HCEC 1CT (cell line): ENCODE measurements at regions not wholly inside any gene's neighbourhood (a gene's known extent, or its start where the extent isn't known, plus 50 kb on each side); places are given as distances from the start of the nearest gene placed in this dataset.
"Not testable (repeated sequence)": the region's sequence is repeated elsewhere in the genome, so short reads cannot be mapped to it uniquely, and the experiment has no call there.

Source experiments
- DNase-seq: peaks from one replicate; pipeline ENCODE4 v3.0.0-alpha.2; 2017

DNA sequence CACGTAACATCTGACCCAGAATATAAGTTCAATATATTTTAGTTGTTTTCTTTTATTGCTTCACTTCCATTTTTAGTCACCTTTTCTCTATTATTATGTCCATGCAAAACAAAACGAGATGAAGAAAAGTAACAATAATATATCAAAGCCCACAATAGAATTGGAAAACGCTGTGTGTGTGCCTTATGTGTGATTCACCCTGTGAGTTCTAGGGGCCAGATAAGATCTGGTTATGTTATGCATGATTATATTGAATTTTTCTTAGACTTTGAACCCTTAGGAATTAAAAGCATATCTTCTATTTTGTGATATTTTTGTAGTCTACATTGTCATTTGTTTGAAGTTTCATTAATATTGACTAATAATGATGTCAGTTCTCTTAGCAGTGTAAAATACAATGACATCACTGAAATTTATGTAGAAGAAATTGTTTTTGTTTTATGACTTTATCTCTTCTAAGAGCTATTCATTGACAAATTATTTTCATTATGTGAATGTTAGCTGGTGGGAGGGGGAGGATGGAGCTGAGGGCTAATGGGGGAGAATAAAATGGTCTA is 243.6 kb downstream of the TFAP2B start:
- no peak for DNase-seq

- no peak for DNase-seq
Observed at GRCh38 chr6:51077821-51078518, 259.3 kb downstream of the TFAP2B start.

GRCh38 chr6:51090343-51090742 is 271.7 kb downstream of the TFAP2B start:
- DNase-seq = no peak

- no peak for DNase-seq
Observed at GRCh38 chr6:51093871-51094270, 275.2 kb downstream of the TFAP2B start.

- no peak for DNase-seq
Observed at GRCh38 chr6:51094271-51094670, 275.6 kb downstream of the TFAP2B start.

DNA sequence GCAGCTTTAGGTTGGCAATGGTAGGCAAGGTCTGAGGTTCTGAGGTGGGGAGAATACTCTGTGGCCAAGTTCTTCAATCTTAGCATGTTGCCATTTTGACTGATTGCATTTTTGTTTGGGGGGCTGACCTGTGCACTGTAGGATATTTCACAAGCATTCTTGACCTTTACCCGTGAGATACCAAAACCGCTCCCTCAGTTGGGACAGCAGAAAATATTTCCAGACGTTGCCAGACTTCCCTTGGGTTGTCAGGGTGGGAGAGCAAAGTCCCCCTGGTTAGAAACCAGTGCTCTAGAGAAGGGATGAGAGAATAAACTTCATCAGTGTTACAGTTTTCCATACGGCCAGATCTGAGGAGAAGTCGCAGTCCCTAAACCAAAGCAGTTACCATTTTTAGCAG is 279.6 kb downstream of the TFAP2B start:
- DNase-seq = no peak

GRCh38 chr6:51098791-51099190 is 280.1 kb downstream of the TFAP2B start:
- DNase-seq = no peak

DNA sequence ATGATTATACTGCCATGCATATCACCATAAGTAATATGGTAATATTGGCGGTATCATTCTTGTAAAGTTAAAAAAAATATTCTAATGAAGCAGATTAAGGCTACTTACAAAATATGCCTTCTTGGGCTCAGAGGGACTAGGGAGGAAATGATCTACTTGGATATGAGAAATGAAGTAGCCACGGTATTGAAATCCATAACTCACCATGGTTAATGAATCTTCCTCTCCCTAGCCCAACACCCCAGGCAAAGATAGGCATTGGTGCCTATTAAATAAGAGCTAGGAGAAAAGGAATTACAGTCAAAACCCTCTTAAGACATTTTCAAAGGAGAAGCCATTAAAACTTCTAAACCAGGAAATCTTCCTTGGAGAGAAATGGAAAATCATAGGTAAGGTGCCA is 280.5 kb downstream of the TFAP2B start:
- no peak for DNase-seq

DNA sequence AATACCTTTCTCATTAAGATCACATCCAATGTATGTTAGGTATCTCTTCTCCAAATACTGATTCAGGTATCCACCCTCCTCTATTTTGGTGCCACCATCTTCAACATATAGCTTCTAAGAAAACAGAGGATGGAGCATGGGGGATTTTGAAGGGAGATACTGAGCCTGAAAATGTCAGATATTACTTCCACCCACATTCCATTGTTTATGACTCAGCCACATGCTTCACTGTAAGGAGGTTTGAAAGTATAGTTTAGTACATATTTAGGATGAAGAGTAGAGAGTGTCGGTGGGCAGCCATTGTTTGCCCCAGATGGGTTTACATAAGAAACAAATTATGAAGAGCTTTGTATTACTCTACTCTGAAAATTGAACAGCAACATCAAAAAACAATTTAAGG is 286.7 kb downstream of the TFAP2B start:
- DNase-seq = no peak

DNA sequence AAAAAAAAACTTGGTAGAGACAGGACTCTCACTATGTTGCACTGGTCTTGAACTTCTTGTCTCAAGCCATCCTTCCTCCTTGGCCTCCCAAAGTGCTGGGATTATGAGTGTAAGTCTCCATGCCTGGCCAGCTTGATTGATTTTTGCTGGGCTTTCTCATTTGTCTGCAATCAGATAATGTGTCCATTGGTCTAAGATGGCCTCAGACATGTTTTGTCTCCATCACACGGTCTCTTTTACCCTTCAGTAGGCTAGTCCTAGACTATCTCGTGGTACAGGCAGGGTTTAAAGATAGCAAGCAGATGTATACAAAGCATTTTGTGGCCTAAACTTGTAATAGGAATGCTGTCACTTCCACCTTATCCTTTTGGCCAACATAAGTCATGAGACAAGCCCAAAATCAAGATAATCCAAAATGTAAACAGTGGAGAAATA is 289.1 kb downstream of the TFAP2B start:
- no peak for DNase-seq

- DNase-seq = no peak
Observed at GRCh38 chr6:51108563-51109234, 290.0 kb downstream of the TFAP2B start.

GRCh38 chr6:51112731-51113130 is 294.1 kb downstream of the TFAP2B start:
- DNase-seq = no peak

- DNase-seq = no peak
Observed at GRCh38 chr6:51116723-51117122, 298.1 kb downstream of the TFAP2B start.

GRCh38 chr6:51118792-51119191 is 300.1 kb downstream of the TFAP2B start:
- no peak for DNase-seq

GRCh38 chr6:51120016-51120415 is 301.3 kb downstream of the TFAP2B start:
- no peak for DNase-seq

GRCh38 chr6:51121380-51121976 is 302.8 kb downstream of the TFAP2B start:
- DNase-seq = not testable (repeated sequence)

DNA sequence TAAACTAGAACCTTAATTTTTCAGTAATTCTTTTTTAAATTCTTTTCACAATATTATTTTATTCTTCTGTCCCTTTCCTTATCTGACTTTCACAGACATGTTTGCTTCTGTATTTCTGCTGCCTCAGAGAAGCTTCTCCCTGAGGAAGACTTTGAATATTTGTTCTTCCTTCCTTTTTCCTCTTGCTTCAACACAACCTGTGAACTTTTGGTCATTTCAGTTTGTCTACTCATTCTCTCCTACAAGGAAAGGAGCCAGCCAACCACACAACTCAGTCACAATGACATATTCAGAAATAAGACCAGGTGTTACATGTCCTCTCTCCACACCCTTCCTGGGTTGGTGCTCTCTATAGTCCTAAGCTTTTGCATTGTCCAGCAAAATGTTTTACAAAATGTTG is 310.4 kb downstream of the TFAP2B start:
- no peak for DNase-seq

DNA sequence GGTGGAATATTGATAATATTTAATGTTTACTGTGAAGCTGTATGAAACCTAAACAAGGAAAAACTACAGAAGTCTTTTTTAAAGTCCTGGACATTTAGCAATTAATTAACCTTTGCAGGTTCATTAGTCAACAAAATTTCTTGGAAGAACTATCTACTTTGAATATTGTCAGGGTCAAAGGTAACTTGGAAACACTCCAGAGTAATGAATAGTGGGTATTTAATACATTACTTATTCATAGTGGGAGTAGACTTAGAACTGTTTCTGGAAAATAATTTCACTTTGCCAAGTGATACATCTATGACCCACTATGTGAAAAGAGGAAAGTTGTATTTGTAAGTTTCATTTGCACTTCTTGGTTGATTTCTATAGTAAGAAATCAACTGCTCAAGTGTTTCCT is 319.1 kb downstream of the TFAP2B start:
- no peak for DNase-seq

- DNase-seq = no peak
Observed at GRCh38 chr6:51139950-51140385, 321.3 kb downstream of the TFAP2B start.

DNA sequence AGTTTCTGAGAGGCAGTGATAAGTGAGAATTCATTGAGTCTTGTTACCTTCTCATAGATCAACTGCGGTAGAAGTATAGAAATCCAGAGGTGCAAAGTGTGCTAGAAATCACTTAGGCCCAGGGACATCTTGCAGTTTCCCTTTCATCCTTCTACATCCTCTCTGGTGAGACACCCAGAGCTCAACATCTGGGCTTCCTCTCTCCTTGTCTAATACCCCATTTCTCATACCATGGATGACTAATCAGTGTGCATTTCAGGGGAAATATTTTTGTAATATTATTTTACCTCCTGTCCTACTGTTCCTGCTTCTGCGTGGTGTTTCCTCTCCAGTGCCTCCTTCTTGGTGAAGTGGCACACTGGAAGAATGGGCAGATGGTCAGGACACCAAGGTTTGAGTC is 322.4 kb downstream of the TFAP2B start:
- DNase-seq = no peak

GRCh38 chr6:51147756-51148155 is 329.1 kb downstream of the TFAP2B start:
- no peak for DNase-seq

DNA sequence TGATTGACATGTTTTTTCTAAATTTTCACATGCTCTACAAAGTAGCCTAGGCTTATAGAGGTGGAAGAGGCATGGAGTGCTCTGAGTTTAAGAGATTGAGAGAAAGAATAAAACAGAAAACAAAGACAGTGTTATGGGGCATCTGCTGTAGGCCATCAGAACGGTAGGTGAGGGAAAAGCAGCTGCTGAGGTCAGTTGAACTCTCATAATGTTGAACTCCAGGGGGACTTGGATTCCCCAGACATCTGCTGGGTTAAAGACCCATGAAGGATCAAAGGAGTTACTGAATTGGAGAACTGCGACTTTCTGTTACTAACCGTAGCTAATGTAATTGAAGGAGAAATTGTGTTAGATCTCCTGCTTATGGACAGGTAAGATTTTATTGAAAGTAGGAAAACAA is 333.9 kb downstream of the TFAP2B start:
- no peak for DNase-seq

- no peak for DNase-seq
Observed at GRCh38 chr6:51153109-51153508, 334.4 kb downstream of the TFAP2B start.

DNA sequence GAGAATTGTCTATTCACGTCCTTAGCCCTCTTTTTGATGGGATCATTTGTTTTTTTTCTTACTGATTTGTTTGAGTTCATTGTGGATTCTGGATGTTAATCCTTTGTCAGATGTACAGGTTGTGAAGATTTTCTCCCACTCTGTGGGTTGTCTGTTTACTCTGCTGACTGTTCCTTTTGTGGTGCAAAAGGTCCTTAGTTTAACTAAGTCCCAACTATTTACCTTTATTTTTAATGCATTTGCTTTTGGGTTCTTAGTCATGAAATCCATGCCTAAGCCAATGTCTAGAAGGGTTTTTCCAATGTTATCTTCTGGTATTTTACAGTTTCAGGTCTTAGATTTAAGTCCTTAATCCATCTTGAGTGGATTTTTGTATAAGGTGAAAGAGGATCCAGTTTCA is 336.3 kb downstream of the TFAP2B start:
- DNase-seq = not testable (repeated sequence)
